GM12864 (cell line): ENCODE measurements at regions not wholly inside any gene's neighbourhood (a gene's known extent, or its start where the extent isn't known, plus 50 kb on each side); places are given as distances from the start of the nearest gene placed in this dataset.

Experiments used
- DNase-seq: peaks from one replicate; pipeline ENCODE4 v3.0.0-alpha.2; 2011; ENCODE audit warnings: low read depth
- H3K4me3 ChIP-seq: 2 replicates; pipeline ENCODE4 v1.5.1; 2011; ENCODE audit warnings: mild to moderate bottlenecking, low read depth, low read length, control low read depth
- CTCF ChIP-seq: IDR thresholded peaks from 2 replicates; pipeline ENCODE4 v1.5.1; 2011; ENCODE audit warnings: low read depth, mild to moderate bottlenecking, moderate library complexity, low read length, control low read depth, inconsistent platforms; ENCODE audit errors: missing control alignments

- no peak for TF ChIP-seq CTCF
These were observed 405.8 kb upstream of the GOLIM4 start for GRCh38 chr3:168501570-168501969.

GRCh38 chr3:168498194-168498593 lies 402.5 kb upstream of the GOLIM4 start:
- H3K4me3 ChIP-seq: no peak overlapping the region
- TF ChIP-seq CTCF: no peak
- DNase-seq: no peak

More at GRCh38 chr3:168501570-168501969, 405.8 kb upstream of the GOLIM4 start:
- H3K4me3 ChIP-seq: no peak overlapping the region
- no peak for DNase-seq

- no peak overlapping the region for H3K4me3 ChIP-seq
- no peak for TF ChIP-seq CTCF
- DNase-seq: no peak
These were observed 402.0 kb upstream of the GOLIM4 start for GRCh38 chr3:168497741-168498140.

GRCh38 chr3:168497183-168497582 lies 401.5 kb upstream of the GOLIM4 start:
- no peak for DNase-seq
- H3K4me3 ChIP-seq: no peak overlapping the region
- no peak for TF ChIP-seq CTCF

GRCh38 chr3:168495932-168496331 lies 400.2 kb upstream of the GOLIM4 start:
- DNase-seq: no peak
- no peak for TF ChIP-seq CTCF
- H3K4me3 ChIP-seq: no peak overlapping the region

GRCh38 chr3:168495270-168495669 lies 399.5 kb upstream of the GOLIM4 start:
- no peak for DNase-seq
- no peak overlapping the region for H3K4me3 ChIP-seq
- no peak for TF ChIP-seq CTCF

- DNase-seq: no peak
- TF ChIP-seq CTCF: no peak
- no peak overlapping the region for H3K4me3 ChIP-seq
These were observed 397.9 kb upstream of the GOLIM4 start for GRCh38 chr3:168493412-168494205.
